Activated CD4-positive, alpha-beta memory T cell treated with anti-CD3 and anti-CD28 coated beads for 36 hours (primary cell): ENCODE measurements at regions not wholly inside any gene's neighbourhood (a gene's known extent, or its start where the extent isn't known, plus 50 kb on each side); places are given as distances from the start of the nearest gene placed in this dataset.

Experiments used
- CTCF ChIA-PET: fragments of 350-600 bp; sonication (Branson Sonifier 250); formaldehyde crosslinking; loops from one replicate; lab custom pipeline; 2021; ENCODE audit warnings: antibody characterized with exemption, inconsistent platforms; lab: Charles Lee
- POLR2A ChIA-PET: fragments of 350-600 bp; sonication (Branson Sonifier 250); formaldehyde crosslinking; loops from one replicate; lab custom pipeline; 2021; ENCODE audit warnings: antibody characterized with exemption; lab: Charles Lee
- DNase-seq: peaks from one replicate; pipeline ENCODE4 v3.0.0-alpha.2; 2020
- H3K27ac Mint-ChIP-seq: one replicate; pipeline ENCODE4 v1.8.0; 2021; ENCODE audit warnings: mixed read lengths
- H3K27me3 Mint-ChIP-seq: one replicate; pipeline ENCODE4 v1.8.0; 2021; ENCODE audit warnings: mixed read lengths
- H3K36me3 Mint-ChIP-seq: one replicate; pipeline ENCODE4 v1.8.0; 2021; ENCODE audit warnings: mixed read lengths
- H3K4me1 Mint-ChIP-seq: one replicate; pipeline ENCODE4 v1.8.0; 2021; ENCODE audit warnings: low read depth, mixed read lengths
- H3K4me3 Mint-ChIP-seq: one replicate; pipeline ENCODE4 v1.8.0; 2021; ENCODE audit warnings: mild to moderate bottlenecking, mixed read lengths
- H3K9me3 Mint-ChIP-seq: one replicate; pipeline ENCODE4 v1.8.0; 2021; ENCODE audit warnings: mixed read lengths
- intact Hi-C: fragments of 100-400 bp; cut with micrococcal nuclease; formaldehyde crosslinking; loops from one replicate; pipeline ENCODE4 v1.15.1; 2023

DNA sequence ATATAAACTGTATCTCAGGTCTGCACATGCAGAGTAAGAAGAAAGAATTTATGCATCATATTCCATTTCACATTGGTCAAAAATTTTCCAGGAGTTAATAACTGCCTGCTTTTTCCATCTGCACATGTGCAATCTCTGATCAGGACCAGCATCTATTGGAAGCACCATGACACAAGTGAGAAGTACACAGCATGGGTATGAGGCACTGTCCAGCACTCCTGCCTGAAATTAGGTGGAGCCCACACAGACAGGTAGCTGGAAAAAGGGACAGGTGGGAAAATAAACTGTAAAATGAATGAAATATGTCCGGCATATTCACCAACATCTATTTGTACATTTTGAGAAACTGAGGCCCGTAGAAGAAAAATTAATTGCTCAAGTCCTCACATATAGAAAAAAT, 609.2 kb upstream of the NXPH2 start:
- POLR2A ChIA-PET: no interaction called here
- Mint-ChIP-seq H3K9me3 (peaks cover 18% of the 10 kb centered on the region), H3K4me1 (no peaks in the 10 kb centered on the region), H3K27ac (no peak overlapping the region), H3K27me3 (no peaks in the 10 kb centered on the region), H3K4me3 (no peak overlapping the region), H3K36me3 (no peaks in the 10 kb centered on the region)
- intact Hi-C loops: no loop called here
- CTCF ChIA-PET: no interaction called here
- no peak for DNase-seq

DNA sequence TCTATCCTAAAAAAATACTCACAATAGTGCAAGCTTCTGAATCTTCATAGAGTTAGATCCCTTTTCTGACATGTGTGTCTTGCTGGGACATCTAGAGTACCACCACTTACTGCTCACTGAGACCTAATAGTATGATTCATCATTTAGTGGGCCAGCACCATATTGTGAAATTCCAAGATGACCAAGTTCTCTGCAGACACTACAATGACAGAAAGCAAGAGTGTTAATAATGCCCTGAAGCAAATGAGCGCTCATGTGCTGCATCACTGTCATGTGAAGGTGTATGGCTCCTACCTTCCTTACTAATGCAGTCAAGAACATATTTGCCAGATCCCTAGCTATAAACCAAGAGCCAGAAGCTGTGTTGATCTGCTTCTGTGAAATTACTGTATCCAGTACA, 606.2 kb upstream of the NXPH2 start:
- H3K27me3 Mint-ChIP-seq: no peaks in the 10 kb centered on the region
- intact Hi-C loops: no loop called here
- no peak overlapping the region for H3K4me3 Mint-ChIP-seq
- POLR2A ChIA-PET: no interaction called here
- H3K4me1 Mint-ChIP-seq: no peaks in the 10 kb centered on the region
- DNase-seq: no peak
- CTCF ChIA-PET: no interaction called here
- no peak overlapping the region for H3K27ac Mint-ChIP-seq
- no peaks in the 10 kb centered on the region for H3K36me3 Mint-ChIP-seq
- H3K9me3 Mint-ChIP-seq: peaks cover 26% of the 10 kb centered on the region

DNA sequence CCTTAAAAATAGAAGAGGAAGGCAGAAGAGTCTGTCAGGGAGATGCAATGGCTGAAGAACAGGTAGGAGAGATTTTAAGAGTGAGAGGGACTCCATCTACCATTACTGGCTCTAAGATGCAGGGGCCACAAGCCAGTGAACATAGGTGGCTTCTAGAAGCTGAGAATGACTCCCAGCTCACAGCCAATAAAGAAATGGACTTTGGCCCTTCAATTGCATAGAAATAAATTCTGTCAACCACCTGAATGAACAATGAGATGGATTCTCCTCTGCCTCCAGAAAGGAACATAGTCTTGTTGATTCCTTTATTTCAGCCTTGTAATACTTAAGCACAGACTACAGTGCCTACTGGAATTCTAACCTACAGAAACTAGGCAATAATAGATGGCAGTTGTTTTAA, 603.3 kb upstream of the NXPH2 start:
- intact Hi-C loops: no loop called here
- ChIA-PET CTCF (no interaction called here), POLR2A (no interaction called here)
- Mint-ChIP-seq H3K36me3 (no peaks in the 10 kb centered on the region), H3K9me3 (peaks cover 27% of the 10 kb centered on the region), H3K4me3 (no peak overlapping the region), H3K27me3 (no peaks in the 10 kb centered on the region), H3K27ac (no peak overlapping the region), H3K4me1 (no peaks in the 10 kb centered on the region)
- no peak for DNase-seq

DNA sequence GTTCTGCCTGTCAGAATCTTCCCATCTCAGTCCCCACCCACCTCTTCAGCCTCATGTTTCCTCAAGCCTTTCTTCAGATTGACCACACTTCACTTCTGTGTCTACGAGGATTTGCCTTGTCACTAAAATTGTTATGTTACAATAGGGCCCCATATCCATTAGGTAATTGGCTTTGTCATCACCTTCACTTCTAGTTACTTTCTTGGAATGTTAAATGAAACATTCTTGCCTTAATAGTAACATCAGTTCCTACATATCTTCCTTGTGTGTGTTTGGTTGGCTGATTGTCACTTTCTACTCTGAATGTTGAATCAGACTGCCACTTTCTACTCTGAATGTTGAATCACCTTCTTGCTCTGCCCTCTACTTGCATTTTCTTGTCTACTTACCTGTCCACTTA, 599.9 kb upstream of the NXPH2 start:
- Mint-ChIP-seq H3K27me3 (no peaks in the 10 kb centered on the region), H3K9me3 (peaks cover 33% of the 10 kb centered on the region), H3K27ac (no peak overlapping the region), H3K4me1 (no peaks in the 10 kb centered on the region), H3K4me3 (no peak overlapping the region), H3K36me3 (no peaks in the 10 kb centered on the region)
- POLR2A ChIA-PET: no interaction called here
- no peak for DNase-seq
- CTCF ChIA-PET: no interaction called here
- intact Hi-C loops: no loop called here

DNA sequence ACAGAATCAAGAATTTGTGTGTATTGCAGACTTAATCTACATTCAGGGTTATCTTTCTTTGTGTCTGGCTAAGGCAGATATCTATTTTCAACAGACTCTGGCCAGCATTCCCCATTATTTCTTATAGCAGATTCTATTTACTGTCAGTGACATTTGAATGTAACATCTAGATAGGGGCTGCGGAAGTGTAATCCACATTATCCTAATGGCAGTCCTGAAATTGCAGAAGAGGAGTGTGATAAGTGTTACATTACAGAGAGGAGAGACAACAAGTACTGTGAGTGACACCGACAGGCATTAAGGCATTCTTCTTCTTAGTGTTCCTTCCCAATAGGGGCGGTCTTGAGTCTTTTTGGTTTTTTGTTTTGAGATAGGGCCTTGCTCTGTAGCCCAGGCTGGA, 598.2 kb upstream of the NXPH2 start:
- no peak overlapping the region for H3K4me3 Mint-ChIP-seq
- no peaks in the 10 kb centered on the region for H3K36me3 Mint-ChIP-seq
- POLR2A ChIA-PET: no interaction called here
- CTCF ChIA-PET: no interaction called here
- H3K27ac Mint-ChIP-seq: no peak overlapping the region
- DNase-seq: no peak
- H3K9me3 Mint-ChIP-seq: peaks cover 29% of the 10 kb centered on the region
- no peaks in the 10 kb centered on the region for H3K4me1 Mint-ChIP-seq
- no peaks in the 10 kb centered on the region for H3K27me3 Mint-ChIP-seq
- intact Hi-C loops: no loop called here

DNA sequence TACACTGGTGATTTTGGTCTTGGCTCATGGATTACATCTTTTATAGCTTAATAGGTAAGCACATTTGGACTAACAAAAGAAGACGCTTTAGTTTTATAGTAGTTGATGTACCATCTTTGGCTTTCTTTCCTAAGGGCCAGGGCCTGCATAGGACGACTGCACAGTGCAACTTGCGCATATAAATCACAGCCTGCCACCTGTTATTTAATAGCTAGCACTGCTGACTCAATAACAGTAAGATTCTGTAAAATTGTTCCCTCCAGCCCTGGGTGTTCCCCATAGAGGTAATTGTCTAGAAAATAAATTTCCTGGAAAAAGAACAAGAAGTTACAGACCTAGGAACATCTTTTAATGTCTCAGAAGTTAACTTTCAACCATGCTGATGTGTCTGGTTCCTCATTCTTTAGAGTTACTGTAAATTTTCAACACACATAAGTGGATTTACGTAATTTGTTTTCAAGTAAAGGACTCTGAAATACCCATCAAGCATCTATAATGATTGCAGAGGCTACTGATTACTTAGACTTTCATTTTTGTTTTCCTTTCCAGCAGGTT, 594.2 kb upstream of the NXPH2 start:
- ChIA-PET POLR2A (no interaction called here), CTCF (no interaction called here)
- Mint-ChIP-seq H3K27ac (no peak overlapping the region), H3K27me3 (no peaks in the 10 kb centered on the region), H3K36me3 (no peaks in the 10 kb centered on the region), H3K9me3 (peaks cover 23% of the 10 kb centered on the region), H3K4me1 (no peaks in the 10 kb centered on the region), H3K4me3 (no peak overlapping the region)
- intact Hi-C loops: no loop called here
- no peak for DNase-seq

DNA sequence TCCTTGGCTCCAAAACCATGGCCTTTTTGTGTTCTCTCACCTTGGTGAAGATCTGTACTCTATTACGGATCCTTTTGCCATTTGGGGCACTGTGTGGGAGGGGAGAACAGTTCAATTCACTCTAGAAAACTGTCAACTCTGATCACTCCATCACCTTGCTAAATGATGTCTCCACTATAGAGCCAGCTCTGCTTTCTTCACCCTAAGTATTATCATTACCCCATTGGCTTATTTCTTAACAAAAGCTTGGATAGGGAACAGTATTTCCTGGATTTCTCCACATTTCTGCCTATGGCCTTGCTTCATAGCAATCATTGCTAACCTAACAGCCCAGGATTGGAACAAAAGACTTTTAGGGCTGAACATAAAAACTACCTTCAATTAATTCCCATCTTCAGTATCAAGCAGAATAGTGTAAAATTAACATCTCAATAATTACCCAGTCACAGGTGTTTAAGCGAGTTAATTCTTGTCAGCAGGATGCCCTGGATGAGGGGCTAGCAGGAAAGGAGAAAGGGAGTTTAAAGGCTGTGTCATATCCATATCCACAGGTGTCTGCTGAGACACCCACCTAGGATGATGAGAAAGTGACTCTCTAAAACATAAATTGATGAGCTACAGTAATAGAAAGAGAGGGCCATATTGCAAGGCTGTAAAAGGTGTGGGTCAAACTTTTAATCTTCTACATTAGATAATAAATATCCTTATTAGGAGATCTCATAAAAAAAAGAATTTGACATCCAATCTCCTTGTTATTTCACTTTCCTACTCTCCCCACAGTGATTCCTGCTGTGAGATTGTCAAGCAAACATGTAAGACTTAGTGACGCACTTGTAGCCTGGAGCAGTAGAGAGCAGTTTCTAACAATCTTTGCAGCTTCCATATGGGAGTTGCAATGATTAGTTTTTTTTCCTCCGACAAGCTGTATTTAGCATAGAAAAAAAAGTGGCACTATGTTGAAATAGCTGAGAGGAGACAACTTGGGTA, 589.5 kb upstream of the NXPH2 start:
- H3K27ac Mint-ChIP-seq: no peak overlapping the region
- peaks cover 6% of the 10 kb centered on the region for H3K9me3 Mint-ChIP-seq
- H3K4me1 Mint-ChIP-seq: no peaks in the 10 kb centered on the region
- intact Hi-C loops: no loop called here
- H3K27me3 Mint-ChIP-seq: no peaks in the 10 kb centered on the region
- no peaks in the 10 kb centered on the region for H3K36me3 Mint-ChIP-seq
- POLR2A ChIA-PET: interaction anchor here (0.6 kb wide), 1 partner anchor 388 kb away, joined by 3 read pairs; no protein-coding TSS in a partner anchor
- CTCF ChIA-PET: no interaction called here
- no peak overlapping the region for H3K4me3 Mint-ChIP-seq
- DNase-seq: no peak

DNA sequence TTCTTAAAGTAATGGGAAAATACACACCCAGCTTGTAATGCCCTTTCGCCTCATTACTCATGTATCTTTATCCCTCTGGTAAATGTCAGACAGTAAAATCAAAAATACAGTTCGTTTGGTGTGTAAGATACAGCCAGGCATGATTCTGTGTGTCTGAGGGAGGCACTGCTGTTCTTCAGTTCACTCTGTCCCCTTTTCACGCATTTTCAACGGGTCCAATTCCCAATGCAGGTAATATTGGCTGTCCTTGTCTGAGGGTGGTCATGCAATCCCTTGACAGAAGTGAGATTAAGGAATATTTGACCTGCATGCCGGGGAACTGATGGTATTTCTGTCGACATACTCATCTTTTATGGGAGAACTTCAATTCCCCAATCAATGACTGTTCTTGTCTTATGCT, 587.2 kb upstream of the NXPH2 start:
- peaks cover 6% of the 10 kb centered on the region for H3K9me3 Mint-ChIP-seq
- H3K36me3 Mint-ChIP-seq: no peaks in the 10 kb centered on the region
- H3K27ac Mint-ChIP-seq: no peak overlapping the region
- intact Hi-C loops: no loop called here
- CTCF ChIA-PET: no interaction called here
- no peak for DNase-seq
- no peaks in the 10 kb centered on the region for H3K4me1 Mint-ChIP-seq
- no peak overlapping the region for H3K4me3 Mint-ChIP-seq
- H3K27me3 Mint-ChIP-seq: no peaks in the 10 kb centered on the region
- POLR2A ChIA-PET: no interaction called here

DNA sequence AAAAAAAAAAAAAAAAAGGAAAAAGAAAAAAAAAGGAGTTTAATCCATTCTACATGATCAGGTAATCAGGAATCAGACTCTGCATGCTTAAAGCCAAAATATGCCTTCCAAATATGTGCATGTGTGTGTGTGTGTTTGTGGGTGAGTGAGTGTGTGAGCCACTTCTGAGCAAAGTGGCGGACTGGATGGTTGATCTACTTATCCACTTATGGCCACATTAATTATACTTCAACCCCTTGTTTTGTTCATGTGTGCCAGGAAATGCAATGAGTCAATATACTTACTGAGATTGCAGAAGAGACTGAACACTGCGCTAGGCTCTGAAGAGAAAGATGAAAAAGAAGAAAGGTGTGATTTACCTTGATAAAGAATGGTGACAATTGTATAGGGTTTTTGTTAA, 586.5 kb upstream of the NXPH2 start:
- Mint-ChIP-seq H3K4me3 (no peak overlapping the region), H3K27ac (no peak overlapping the region), H3K4me1 (no peaks in the 10 kb centered on the region), H3K9me3 (peaks cover 6% of the 10 kb centered on the region), H3K36me3 (no peaks in the 10 kb centered on the region), H3K27me3 (no peaks in the 10 kb centered on the region)
- intact Hi-C loops: no loop called here
- ChIA-PET POLR2A (no interaction called here), CTCF (no interaction called here)
- no peak for DNase-seq

DNA sequence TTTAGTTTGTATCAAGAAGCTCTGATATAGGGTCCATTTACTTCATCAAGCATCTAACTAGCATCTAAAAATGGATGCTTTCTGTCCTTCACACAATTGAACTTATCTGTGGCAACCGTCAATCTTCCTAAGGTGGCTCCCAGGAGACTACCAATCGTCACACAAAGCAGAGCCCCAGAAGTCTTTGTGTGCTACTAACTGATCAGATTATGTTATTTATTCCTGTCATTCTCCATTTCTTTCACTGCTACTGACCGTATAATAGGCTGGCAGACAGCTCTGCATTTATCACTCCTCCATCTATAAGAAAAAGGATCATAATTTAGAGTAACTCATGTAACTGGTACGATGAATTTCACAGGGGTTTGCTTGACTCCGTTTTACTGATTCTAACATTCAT, 585.0 kb upstream of the NXPH2 start:
- ChIA-PET POLR2A (no interaction called here), CTCF (interaction anchor here (0.6 kb wide), 1 partner anchor 207 kb away, joined by 5 read pairs; no protein-coding TSS in a partner anchor)
- Mint-ChIP-seq H3K4me3 (no peak overlapping the region), H3K9me3 (peaks cover 2% of the 10 kb centered on the region), H3K27ac (no peak overlapping the region), H3K4me1 (no peaks in the 10 kb centered on the region), H3K36me3 (no peaks in the 10 kb centered on the region), H3K27me3 (no peaks in the 10 kb centered on the region)
- intact Hi-C loops: no loop called here
- no peak for DNase-seq

DNA sequence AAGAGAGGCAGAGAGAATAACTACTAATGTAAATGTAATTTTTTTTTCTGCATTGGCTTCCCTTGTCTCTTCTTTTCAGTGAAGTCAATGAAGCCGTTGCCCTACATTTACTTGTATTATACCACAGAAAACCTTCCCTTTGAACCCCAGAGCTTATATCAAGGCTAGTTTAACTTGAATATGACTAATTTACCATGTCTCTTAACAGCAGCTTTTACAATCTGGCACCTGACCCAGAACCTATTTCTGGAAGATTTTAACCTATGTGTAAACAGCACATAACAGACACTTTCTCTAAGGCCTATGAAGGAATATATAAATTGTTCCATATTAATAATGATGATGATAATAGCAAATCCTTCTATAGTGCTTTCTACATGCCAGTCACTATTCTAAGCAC, 580.5 kb upstream of the NXPH2 start:
- Mint-ChIP-seq H3K27me3 (no peaks in the 10 kb centered on the region), H3K36me3 (no peaks in the 10 kb centered on the region), H3K4me1 (no peaks in the 10 kb centered on the region), H3K27ac (no peak overlapping the region), H3K9me3 (no peaks in the 10 kb centered on the region), H3K4me3 (no peak overlapping the region)
- CTCF ChIA-PET: no interaction called here
- intact Hi-C loops: no loop called here
- POLR2A ChIA-PET: no interaction called here
- no peak for DNase-seq

DNA sequence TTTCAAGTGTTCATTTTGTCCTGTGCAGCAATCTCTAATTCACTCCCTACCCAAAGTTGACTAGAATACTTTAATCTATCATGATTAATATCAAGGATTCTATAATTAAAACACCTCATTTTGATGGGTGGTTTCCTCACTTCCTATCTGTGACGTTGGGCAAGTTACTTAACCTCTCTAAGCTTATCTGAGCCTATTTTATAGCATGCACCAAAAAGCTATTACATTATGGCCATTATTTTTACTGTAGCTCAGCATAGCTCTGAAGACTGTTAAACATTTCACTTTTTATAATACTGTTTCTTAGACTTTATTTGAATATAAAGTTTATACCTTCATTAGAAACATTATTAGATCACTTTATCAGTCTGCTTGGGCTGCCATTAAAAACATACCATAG, 579.6 kb upstream of the NXPH2 start:
- no peaks in the 10 kb centered on the region for H3K36me3 Mint-ChIP-seq
- H3K4me1 Mint-ChIP-seq: no peaks in the 10 kb centered on the region
- H3K27ac Mint-ChIP-seq: no peak overlapping the region
- no peak overlapping the region for H3K4me3 Mint-ChIP-seq
- intact Hi-C loops: no loop called here
- POLR2A ChIA-PET: no interaction called here
- DNase-seq: no peak
- CTCF ChIA-PET: no interaction called here
- H3K9me3 Mint-ChIP-seq: no peaks in the 10 kb centered on the region
- no peaks in the 10 kb centered on the region for H3K27me3 Mint-ChIP-seq

DNA sequence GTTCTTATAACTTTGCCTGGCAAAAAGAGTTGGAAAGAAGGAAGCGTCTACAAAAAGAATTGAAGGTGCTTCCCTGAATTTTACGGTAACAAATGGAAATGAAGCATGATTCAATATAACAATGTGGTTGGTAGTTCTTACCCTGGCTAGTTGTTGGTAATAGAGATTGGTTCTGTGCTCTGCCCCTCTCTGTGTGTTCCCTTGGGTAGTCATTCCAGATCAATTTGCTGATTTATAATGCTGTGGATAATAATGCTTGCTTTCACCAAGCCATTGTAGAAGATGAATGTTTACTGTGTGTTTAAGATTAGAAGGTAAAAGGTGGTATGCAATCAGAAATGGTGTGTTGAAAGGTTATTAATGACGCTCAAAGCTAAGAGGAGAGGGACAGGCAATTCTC, 577.8 kb upstream of the NXPH2 start:
- Mint-ChIP-seq H3K4me3 (no peak overlapping the region), H3K27me3 (no peaks in the 10 kb centered on the region), H3K27ac (no peak overlapping the region), H3K36me3 (no peaks in the 10 kb centered on the region), H3K4me1 (no peaks in the 10 kb centered on the region), H3K9me3 (peaks cover 10% of the 10 kb centered on the region)
- DNase-seq: no peak
- CTCF ChIA-PET: no interaction called here
- intact Hi-C loops: no loop called here
- POLR2A ChIA-PET: no interaction called here
